Smooth muscle cell (in vitro differentiated cells): ENCODE measurements at regions not wholly inside any gene's neighbourhood (a gene's known extent, or its start where the extent isn't known, plus 50 kb on each side); places are given as distances from the start of the nearest gene placed in this dataset.
"Not testable (repeated sequence)": the region's sequence is repeated elsewhere in the genome, so short reads cannot be mapped to it uniquely, and the experiment has no call there.

Experiments used
- DNase-seq: peaks from one replicate; lab custom pipeline; 2025; ENCODE audit not compliant: unreplicated experiment; lab: John Stamatoyannopoulos, UW
- H2AFZ ChIP-seq: fragments of 200-600 bp; sonication (generic); 2 replicates; pipeline ENCODE4 v1.6.0; 2016; ENCODE audit warnings: antibody characterized with exemption, low read depth, mild to moderate bottlenecking
- H3F3A ChIP-seq: fragments of 200-600 bp; sonication (generic); 2 replicates; pipeline ENCODE4 v1.6.0; 2017; ENCODE audit warnings: antibody characterized with exemption, low read depth
- H3K27ac ChIP-seq: fragments of 200-600 bp; sonication (generic); 2 replicates; pipeline ENCODE4 v1.5.1; 2016; ENCODE audit warnings: low read depth, mild to moderate bottlenecking
- H3K27me3 ChIP-seq: fragments of 200-600 bp; sonication (generic); 2 replicates; pipeline ENCODE4 v1.6.1; 2016; ENCODE audit warnings: low read depth, mild to moderate bottlenecking
- H3K36me3 ChIP-seq: fragments of 200-600 bp; sonication (generic); 2 replicates; pipeline ENCODE4 v1.5.1; 2016; ENCODE audit warnings: low read depth
- H3K4me1 ChIP-seq: fragments of 200-600 bp; sonication (generic); 2 replicates; pipeline ENCODE4 v1.5.1; 2016; ENCODE audit warnings: low read depth
- H3K4me2 ChIP-seq: fragments of 200-600 bp; sonication (generic); 2 replicates; pipeline ENCODE4 v1.6.0; 2016; ENCODE audit warnings: mild to moderate bottlenecking
- H3K4me3 ChIP-seq: fragments of 200-600 bp; sonication (generic); 2 replicates; pipeline ENCODE4 v1.5.1; 2016; ENCODE audit warnings: mild to moderate bottlenecking
- H3K79me2 ChIP-seq: fragments of 200-600 bp; sonication (generic); 2 replicates; pipeline ENCODE4 v1.6.0; 2016; ENCODE audit warnings: low read depth, mild to moderate bottlenecking
- H3K9ac ChIP-seq: fragments of 200-600 bp; sonication (generic); 2 replicates; pipeline ENCODE4 v1.6.0; 2016; ENCODE audit warnings: low read depth
- H3K9me3 ChIP-seq: fragments of 200-600 bp; sonication (generic); replicated peaks from 2 replicates; pipeline ENCODE4 v1.5.1; 2016; ENCODE audit warnings: low read depth
- H4K20me1 ChIP-seq: fragments of 200-600 bp; sonication (generic); 2 replicates; pipeline ENCODE4 v1.6.0; 2016; ENCODE audit warnings: low read depth
- WGBS: methylation state at CpG from one replicate; pipeline ENCODE4 v1.1.7; 2016; ENCODE audit warnings: low lambda C conversion rate; 5-methylcytosine and 5-hydroxymethylcytosine counted together
- TF ChIP-seq, protein P1 (sequence below): fragments of 200-600 bp; sonication (generic); IDR thresholded peaks from 2 replicates; pipeline ENCODE4 v1.5.1; 2017; ENCODE audit warnings: borderline replicate concordance, mild to moderate bottlenecking, antibody characterized with exemption; ENCODE audit not compliant: insufficient read depth, poor library complexity, severe bottlenecking

DNA sequence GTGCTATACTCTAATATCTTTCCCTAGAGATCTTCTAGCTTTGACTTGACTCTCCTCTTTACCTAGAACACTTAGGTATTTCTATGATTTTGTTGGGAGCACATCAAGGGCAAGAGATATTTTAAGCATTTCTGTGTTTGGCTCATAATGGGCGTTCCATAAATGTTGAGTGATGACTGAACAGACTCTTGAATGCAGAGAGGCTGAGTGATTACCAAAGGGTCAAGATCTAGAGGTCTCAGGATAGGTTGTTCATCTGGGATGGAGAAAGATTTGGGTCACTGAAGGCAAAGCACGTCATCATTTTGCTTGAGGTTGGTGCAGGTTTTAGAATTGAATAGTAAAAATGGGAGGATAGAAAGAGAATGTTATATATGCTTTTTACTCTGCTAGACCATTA, 705.4 kb upstream of the B3GALT2 start:
- Histone ChIP-seq H3K9me3 (no peaks in the 10 kb centered on the region), H3K79me2 (no peaks in the 10 kb centered on the region), H3K4me3 (no peak overlapping the region), H2AFZ (no peak overlapping the region), H3K36me3 (no peaks in the 10 kb centered on the region), H3K4me2 (no peak overlapping the region), H3K27me3 (no peaks in the 10 kb centered on the region), H3K9ac (no peak overlapping the region), H3K27ac (no peak overlapping the region), H4K20me1 (no peaks in the 10 kb centered on the region), H3K4me1 (no peaks in the 10 kb centered on the region), H3F3A (no peaks in the 10 kb centered on the region)
- TF ChIP-seq, protein P1, sequence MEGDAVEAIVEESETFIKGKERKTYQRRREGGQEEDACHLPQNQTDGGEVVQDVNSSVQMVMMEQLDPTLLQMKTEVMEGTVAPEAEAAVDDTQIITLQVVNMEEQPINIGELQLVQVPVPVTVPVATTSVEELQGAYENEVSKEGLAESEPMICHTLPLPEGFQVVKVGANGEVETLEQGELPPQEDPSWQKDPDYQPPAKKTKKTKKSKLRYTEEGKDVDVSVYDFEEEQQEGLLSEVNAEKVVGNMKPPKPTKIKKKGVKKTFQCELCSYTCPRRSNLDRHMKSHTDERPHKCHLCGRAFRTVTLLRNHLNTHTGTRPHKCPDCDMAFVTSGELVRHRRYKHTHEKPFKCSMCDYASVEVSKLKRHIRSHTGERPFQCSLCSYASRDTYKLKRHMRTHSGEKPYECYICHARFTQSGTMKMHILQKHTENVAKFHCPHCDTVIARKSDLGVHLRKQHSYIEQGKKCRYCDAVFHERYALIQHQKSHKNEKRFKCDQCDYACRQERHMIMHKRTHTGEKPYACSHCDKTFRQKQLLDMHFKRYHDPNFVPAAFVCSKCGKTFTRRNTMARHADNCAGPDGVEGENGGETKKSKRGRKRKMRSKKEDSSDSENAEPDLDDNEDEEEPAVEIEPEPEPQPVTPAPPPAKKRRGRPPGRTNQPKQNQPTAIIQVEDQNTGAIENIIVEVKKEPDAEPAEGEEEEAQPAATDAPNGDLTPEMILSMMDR: no peak
- WGBS: 87% methylated on average over 2 of the region's 2 CpGs
- no peak for DNase-seq

DNA sequence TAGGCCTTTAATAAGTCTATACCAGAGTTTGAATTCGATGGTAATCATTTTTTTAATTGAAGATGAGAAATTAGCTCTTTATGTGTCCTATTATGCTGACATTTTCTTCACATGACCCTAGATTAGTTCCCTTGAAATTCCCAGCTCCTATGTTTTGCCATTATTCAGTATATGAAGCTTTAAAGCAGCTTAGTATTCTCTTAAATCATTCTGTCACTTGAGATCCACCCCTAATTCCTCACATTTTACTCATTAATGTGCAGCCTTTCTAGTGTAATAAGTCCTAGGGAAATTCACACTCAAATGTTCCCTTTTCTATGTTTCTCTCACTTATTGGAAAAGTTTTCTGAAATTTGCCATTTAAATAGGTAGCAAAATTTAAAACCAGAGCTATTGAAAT, 704.5 kb upstream of the B3GALT2 start:
- no peaks in the 10 kb centered on the region for H3F3A ChIP-seq
- H3K9me3 ChIP-seq: no peaks in the 10 kb centered on the region
- no peak overlapping the region for H2AFZ ChIP-seq
- no peak overlapping the region for H3K4me3 ChIP-seq
- H3K79me2 ChIP-seq: no peaks in the 10 kb centered on the region
- no peaks in the 10 kb centered on the region for H3K27me3 ChIP-seq
- TF ChIP-seq, protein P1: no peak
- H3K4me2 ChIP-seq: no peak overlapping the region
- WGBS: 86% methylated on average over 1 of the region's 1 CpG
- H3K36me3 ChIP-seq: no peaks in the 10 kb centered on the region
- no peaks in the 10 kb centered on the region for H3K4me1 ChIP-seq
- H3K9ac ChIP-seq: no peak overlapping the region
- no peaks in the 10 kb centered on the region for H4K20me1 ChIP-seq
- DNase-seq: no peak
- H3K27ac ChIP-seq: no peak overlapping the region

DNA sequence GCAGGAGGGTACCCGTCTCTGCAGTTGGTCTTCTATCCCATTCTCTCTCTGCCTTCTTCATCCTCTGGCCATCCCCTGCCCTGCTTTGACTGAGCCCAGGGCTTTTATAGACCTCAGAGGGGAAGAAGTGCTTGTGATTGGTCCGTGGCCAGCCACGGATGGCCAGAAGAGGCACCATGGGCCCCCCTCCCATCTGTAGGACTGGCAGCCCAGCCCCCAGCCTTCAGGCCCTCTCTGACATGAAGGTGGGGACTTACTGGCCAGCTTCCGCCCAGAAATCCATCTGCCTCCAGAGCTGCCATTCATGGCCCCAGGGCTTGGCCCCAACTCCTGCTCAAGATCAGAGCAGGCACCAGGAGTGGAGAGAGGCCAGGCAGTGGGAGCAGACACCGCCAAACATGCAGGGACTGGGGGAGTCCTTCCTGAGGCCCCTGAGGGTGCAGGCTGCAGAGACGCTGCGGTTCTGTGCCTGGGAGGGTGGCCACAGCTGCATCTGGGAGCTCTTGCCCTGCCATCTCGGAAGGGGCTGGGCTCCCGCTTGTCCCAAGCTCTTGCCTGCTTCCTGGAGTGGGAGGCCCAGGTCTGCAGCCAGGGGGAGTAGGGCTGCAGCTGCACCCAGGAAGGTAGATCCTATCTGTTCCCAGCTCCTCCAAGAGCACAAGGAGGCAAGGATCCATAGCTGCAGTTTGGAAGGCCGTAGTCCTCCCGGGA, 698.6 kb upstream of the B3GALT2 start:
- TF ChIP-seq, protein P1: no peak
- no peak overlapping the region for H2AFZ ChIP-seq
- no peaks in the 10 kb centered on the region for H3K27me3 ChIP-seq
- no peaks in the 10 kb centered on the region for H3K9me3 ChIP-seq
- H3K4me3 ChIP-seq: no peak overlapping the region
- H4K20me1 ChIP-seq: no peaks in the 10 kb centered on the region
- no peak overlapping the region for H3K4me2 ChIP-seq
- H3K4me1 ChIP-seq: no peaks in the 10 kb centered on the region
- WGBS: 89% methylated on average over 11 of the region's 11 CpGs
- no peak overlapping the region for H3K9ac ChIP-seq
- H3K79me2 ChIP-seq: no peaks in the 10 kb centered on the region
- DNase-seq: no peak
- H3F3A ChIP-seq: no peaks in the 10 kb centered on the region
- H3K36me3 ChIP-seq: no peaks in the 10 kb centered on the region
- no peak overlapping the region for H3K27ac ChIP-seq

DNA sequence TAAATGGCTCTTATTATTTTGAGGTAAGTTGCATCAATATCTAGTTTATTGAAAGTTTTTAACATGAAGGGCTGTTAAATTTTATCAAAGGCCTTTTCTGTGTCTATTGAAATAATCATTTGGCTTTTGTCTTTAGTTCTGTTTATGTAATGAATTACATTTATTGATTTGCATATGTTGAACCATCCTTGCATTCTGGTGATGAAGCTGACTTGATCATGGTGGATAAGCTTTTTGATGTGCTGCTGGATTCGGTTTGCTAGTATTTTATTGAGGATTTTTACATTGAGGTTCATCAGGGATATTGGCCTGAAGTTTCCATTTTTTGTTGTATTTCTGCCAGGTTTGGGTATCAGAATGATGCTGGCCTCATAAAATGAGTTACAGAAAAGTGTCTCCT, 691.5 kb upstream of the B3GALT2 start:
- H3K4me1 ChIP-seq, H3F3A ChIP-seq, DNase-seq, H2AFZ ChIP-seq, H3K9me3 ChIP-seq, H3K27ac ChIP-seq, H3K4me2 ChIP-seq, H3K36me3 ChIP-seq, H3K9ac ChIP-seq, H3K27me3 ChIP-seq, H4K20me1 ChIP-seq, H3K4me3 ChIP-seq, H3K79me2 ChIP-seq: not testable (repeated sequence)
- WGBS: 77% methylated on average over 1 of the region's 1 CpG
